GM11168 (cell line): ENCODE measurements at regions not wholly inside any gene's neighbourhood (a gene's known extent, or its start where the extent isn't known, plus 50 kb on each side); places are given as distances from the start of the nearest gene placed in this dataset.
"Not testable (repeated sequence)": the region's sequence is repeated elsewhere in the genome, so short reads cannot be mapped to it uniquely, and the experiment has no call there.

Experiments used
- in situ Hi-C: fragments of 300-500 bp; cut with MboI; formaldehyde crosslinking; loops from one replicate; pipeline ENCODE4 v1.12.0; 2022; ENCODE audit warnings: low sequenced_read_pairs; ENCODE audit not compliant: unreplicated experiment

GRCh38 chr2:109716596-109716995, 77.5 kb upstream of the RGPD5 start:
- in situ Hi-C loops = not testable (repeated sequence)

DNA sequence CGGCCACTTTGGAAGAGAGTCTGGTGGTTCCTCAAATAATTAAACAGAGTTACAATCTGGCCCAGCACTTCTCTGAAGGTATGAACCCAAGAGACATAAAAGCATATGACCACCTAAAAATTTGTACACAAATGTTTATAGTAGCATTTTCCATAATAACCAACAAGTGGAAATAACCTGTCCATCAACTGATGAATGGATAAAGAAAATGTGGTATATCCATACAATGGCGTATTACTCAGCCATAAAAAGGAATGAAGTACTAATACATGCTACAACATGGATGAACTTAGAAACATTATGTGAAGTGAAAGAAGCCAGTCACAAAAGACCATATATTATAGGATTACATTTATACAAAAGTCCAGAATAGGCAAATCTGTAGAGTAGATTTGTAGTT, 76.0 kb upstream of the RGPD5 start:
- in situ Hi-C loops = no loop called here

GRCh38 chr2:109719871-109720270, 74.2 kb upstream of the RGPD5 start:
- in situ Hi-C loops = loop anchor here (10.0 kb wide), 1 partner anchor 165 kb away; no protein-coding TSS in a partner anchor

DNA sequence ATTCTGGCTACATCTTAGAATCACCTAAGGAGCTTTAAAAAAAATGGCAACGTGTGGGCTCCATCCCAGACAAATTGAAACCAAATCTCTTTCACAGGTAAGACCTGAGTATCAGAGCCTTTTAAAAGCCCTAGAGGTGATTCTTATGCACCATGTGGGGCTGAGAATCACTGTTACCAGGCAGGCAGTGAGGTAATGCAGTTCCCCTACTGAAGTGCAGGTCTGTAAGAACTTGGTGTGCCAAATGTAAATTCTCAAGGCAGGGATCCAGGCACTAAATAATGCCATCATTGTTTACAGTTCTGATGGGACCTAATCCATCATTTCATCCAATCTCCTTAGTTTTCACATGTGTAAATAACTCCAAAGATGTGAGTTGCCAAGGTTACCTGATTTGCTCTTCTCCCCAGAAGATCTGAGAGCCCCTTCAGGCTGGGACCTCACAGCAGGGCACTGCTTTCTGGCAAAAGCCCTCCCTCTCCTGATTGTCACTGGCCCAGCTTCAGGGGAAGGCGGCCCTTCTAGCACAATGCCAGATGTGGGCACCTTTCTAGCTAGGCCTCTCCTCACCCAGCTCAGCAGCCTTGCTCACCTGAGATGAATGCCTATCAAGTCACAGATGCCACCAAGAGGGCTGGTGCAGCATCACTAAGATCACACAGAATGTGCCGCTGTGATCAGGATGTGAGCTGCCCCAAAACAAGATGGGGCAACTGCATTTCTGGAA, 73.6 kb upstream of the RGPD5 start:
- in situ Hi-C loops = loop anchor here (10.0 kb wide), 1 partner anchor 166 kb away; no protein-coding TSS in a partner anchor

DNA sequence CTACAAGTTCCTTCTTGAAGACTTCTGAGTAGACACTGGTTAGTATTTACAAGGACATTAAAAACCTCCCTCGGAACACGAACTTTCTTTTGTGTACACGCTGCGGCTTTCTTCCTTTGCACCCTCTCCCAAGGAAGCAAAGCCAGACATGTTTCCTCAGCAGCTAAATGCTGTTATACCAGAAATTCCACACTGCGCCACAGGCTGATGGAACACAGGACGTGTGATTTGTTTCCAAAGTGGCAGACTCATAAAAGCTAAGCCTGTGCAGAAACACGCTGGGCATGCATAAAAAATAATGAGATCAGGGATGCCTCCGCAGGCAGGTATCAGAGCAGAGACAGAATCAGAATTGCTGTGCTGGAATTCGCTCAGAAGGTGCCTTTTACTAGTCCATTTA, 73.0 kb upstream of the RGPD5 start:
- in situ Hi-C loops = loop anchor here (10.0 kb wide), 1 partner anchor 166 kb away; no protein-coding TSS in a partner anchor

DNA sequence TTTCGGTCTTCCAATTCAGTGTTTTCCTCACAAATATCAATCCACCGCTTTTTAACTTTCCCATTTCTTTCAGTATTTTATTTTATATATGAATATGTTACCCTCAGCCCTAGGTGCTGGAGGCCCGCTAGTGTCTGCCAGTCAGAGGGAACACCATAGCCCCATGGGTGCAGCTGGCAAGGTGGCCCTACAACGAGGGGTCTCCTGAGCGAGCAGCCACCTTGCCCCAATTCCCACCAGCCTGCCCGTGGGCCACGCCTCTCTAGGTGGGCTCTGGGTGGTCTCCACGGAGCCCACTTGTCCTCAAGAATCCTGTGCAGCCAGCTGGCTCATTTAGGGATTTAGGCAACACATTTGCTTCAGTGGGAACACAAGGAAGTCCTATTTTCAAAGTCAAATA, 72.5 kb upstream of the RGPD5 start:
- in situ Hi-C loops = loop anchor here (10.0 kb wide), 1 partner anchor 167 kb away; no protein-coding TSS in a partner anchor

DNA sequence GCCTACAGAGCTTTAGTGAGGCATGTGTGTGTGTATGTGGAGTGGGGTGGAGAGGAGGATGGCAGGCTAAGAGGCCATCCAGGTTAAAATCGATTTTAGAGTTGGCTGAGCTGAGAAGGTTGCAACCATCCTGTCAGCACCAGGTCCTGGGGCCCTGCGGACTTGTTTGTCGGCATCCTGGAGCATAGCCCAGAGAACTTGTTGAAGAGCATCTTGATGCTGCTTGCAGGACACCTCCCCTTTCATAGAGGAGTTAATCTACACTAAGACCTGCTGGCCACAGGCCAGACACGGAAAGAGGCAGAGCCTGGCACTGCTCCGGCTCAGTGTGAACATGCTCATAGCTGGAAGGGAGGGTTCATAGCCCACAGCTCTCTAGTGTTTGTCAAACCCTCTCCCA, 72.1 kb upstream of the RGPD5 start:
- in situ Hi-C loops = loop anchor here (10.0 kb wide), 1 partner anchor 167 kb away; no protein-coding TSS in a partner anchor

DNA sequence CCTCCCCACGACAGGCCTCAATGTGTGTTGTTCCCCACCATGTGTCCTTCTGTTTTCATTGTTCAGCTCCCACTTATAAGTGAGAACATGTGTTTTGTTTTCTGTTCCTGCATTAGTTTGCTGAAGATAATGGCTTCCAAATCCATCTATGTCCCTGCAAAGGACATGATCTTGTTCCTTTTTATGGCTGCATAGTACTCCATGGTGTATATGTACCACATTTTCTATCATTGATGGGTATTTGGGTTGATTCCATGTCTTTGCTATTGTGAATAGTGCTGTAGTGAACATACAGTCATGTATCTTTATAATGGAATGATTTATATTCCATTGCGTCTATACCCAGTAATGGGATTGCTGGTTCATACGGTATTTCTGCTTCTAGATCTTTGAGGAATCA, 71.5 kb upstream of the RGPD5 start:
- in situ Hi-C loops = loop anchor here (10.0 kb wide), 1 partner anchor 168 kb away; no protein-coding TSS in a partner anchor

DNA sequence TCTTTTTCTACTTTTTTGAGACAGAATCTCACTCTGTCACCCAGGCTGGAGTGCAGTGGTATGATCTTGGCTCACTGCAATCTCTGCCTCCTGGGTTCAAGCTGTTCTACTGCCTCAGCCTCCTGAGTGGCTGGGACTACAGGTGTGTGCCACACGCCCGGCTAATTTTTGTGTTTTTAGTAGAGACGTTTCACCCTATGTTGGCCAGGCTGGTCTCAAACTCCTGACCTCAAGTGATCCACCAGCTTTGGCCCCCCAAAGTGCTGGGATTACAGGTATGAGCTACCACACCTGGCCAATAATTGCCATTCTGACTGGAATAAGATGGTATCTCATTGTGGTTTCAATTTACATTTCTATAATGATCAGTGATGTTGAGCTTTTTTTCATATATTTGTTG, 71.0 kb upstream of the RGPD5 start:
- in situ Hi-C loops = loop anchor here (10.0 kb wide), 1 partner anchor 168 kb away; no protein-coding TSS in a partner anchor

DNA sequence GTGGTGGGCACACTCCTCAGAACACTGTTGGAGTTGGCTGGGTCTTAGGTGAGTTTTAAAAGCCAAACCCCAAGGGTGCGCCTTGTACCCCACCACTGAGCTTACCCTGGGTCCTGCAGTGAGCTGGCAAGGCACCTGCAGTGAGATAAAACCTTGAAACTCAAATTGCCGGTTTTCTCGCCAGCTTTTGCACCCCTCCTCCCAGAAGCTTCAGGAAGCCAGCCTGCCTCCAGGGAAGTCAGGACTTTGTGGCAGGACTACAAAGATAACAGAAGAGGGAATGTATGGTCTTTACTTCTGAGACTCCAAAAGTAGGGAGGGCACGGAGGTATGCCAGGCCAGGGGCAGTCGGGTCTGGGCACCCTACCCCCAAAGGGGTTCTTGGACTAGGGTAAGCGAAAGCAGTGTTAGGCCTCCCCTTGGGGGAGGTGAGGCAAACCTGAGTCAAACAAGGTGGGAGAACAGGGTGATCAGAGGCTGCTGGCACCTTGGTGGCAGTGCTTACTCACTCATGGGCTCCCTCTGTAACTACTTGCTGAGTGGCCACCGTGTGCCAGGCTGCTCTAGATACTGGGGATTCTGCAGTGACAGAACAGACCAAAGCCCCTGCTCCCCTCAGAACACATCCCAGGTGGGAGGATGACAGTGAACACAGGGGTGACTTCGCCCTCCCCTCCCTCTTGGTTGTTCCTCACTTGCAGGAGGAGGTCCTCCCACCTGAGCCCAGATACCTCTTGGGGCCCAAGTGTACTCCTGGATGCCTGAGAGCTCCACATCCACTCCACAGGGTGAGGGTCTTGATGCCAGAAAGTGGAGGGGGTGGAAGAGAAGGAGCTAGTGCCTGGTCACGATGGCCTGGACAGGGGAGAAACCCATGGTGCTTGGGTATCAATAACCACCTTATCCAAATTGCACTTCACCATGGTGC, 69.3 kb upstream of the RGPD5 start:
- in situ Hi-C loops = loop anchor here (10.0 kb wide), 1 partner anchor 170 kb away; no protein-coding TSS in a partner anchor

DNA sequence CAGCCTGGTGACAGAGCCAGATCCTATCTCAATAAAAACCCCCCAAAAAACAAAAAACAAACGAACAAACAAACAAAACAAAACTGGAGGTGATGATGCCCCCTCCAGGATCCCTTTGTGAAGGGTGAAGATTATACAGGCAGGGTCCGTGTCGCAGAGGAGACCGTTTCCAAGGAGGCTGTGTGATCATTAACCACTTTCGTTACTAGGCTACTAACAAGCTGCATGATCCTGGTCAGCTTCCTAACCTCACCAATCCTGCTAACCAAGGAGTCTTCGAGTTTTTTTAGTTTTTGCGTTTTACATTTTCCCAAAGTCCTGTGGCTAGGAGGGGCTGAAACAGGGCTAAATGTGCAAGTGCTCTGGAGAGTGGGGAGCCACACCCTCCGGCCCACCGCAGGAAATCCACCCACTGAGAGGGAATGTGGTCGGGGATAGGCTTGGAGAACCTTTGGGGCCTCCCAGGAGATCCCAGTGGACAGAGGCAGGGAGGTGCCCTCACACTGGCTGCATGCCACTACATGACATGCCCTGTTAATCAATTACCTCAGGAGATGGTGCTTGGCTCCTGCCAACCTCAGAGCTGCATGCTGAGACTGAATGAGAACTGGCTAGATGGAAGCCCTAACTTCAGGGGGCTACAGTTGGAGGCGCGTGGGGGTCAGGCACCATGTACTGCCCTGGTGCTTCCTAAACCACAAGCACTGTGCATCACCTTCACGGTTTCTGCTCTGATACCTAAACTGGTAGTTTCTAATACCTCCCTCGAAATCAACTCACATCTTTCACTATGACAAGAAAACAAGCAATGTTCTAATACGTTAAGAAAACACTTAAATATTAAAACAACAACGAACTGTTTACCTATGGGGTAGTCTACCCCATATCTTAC, 67.5 kb upstream of the RGPD5 start:
- in situ Hi-C loops = loop anchor here (10.0 kb wide), 1 partner anchor 172 kb away; no protein-coding TSS in a partner anchor

DNA sequence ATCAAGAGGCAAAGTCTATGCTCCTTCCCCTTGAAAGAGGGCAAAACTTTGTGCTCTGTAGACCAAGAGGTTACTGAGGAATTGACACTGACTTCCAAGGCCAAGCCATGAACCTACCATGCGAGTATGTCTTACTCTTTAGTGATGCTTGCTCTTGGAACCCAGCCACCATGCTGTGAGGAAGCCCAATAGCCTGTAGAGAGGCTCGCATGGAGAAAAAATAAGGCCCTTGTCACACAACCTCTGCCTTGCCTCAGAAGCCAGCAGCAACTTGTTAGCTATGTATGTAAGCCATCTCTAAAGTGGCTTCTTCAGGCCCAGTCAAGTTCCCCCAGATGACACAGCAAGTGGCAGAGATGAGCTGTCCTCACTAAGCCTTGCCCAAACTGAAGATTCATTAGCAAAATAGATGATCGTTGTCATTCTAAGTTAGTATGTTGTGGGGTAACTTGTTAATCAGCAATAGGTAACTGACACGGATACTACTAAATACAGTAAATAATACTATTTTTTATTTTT, 66.1 kb upstream of the RGPD5 start:
- in situ Hi-C loops = loop anchor here (10.0 kb wide), 1 partner anchor 173 kb away; no protein-coding TSS in a partner anchor

- in situ Hi-C loops = not testable (repeated sequence)
These were observed 60.4 kb upstream of the RGPD5 start for GRCh38 chr2:109733746-109734145.

DNA sequence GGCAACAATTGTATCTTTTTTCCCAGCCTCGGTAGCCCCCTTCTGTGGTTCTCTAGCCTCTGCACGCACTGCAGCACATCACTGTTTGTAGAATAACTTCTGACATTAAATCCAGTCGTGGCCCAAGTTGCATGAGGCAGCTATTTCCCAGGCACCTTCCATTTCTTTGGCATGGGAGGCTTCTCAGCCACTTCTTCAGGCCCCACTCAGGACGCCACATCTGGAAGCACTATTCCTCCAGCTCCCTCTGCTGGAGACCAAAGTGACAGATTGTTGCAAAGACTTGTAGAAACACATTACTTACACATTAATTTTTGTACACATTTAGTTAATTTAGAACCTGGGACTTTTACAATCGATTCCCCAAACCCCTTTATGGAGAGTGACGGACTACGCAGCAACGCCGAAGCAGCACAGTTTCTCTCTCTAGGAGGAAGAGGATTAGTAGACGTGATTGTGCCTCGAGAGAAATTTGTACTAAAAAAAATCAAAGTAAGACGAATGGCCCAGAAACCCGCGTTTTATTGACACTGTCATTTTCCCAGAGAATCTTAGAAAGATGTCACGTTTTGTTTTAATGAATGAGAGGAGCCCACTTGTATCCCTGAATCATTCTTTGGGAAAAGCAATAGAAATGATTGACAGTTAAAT, 57.8 kb upstream of the RGPD5 start:
- in situ Hi-C loops = no loop called here
